ENCODE measurements at regions not wholly inside any gene's neighbourhood (a gene's known extent, or its start where the extent isn't known, plus 50 kb on each side); places are given as distances from the start of the nearest gene placed in this dataset.

- intact Hi-C loops (cut with micrococcal nuclease) = no loop called here
- Histone ChIP-seq H3K36me3 (ENCODE audit: control insufficient read depth in 1 of 2, insufficient read depth in 2 of 2, low read length in 2 of 2) (no peaks in the 10 kb centered on the region), H3K4me1 (ENCODE audit: control insufficient read depth in 1 of 2, insufficient read depth in 2 of 2, low read length in 2 of 2) (no peaks in the 10 kb centered on the region), H3K9me2 (ENCODE audit: insufficient read depth) (no peaks in the 10 kb centered on the region), H3K4me3 (replicated peaks in 1 of 2; ENCODE audit: low read depth in 1 of 2, low read length in 2 of 2) (no peak overlapping the region), H3K9me3 (ENCODE audit: control insufficient read depth in 1 of 2, insufficient read depth in 1 of 2, low read depth in 1 of 2, low read length in 2 of 2) (no peaks in the 10 kb centered on the region), H3K27ac (ENCODE audit: low read depth, low read length) (no peak overlapping the region), H4K20me1 (ENCODE audit: insufficient read depth) (no peaks in the 10 kb centered on the region), H2AFZ (ENCODE audit: low read depth, low read length, poor library complexity, severe bottlenecking) (no peak overlapping the region), H3K4me2 (ENCODE audit: low read length) (no peak overlapping the region), H3K79me2 (ENCODE audit: insufficient read depth, low read length) (no peaks in the 10 kb centered on the region), H3K9ac (ENCODE audit: low read length) (no peak overlapping the region), H3K27me3 (ENCODE audit: insufficient read depth, low read length) (no peaks in the 10 kb centered on the region)
- ChIA-PET POLR2A (no interaction called here), RAD21 (ENCODE audit: low non-redundant PET in 1 of 2, low total read pairs in 2 of 2, uncharacterized antibody in 2 of 2, unreplicated experiment in 2 of 2) (no interaction called here), CTCF (no interaction called here)
- BruUV-seq (replicated peaks) = no TSS peak
- no peak for TF ChIP-seq CEBPB (IDR thresholded peaks at IDR 0.05; ENCODE audit: low read depth)
- TF ChIP-seq MAX (IDR thresholded peaks at IDR 0.05) = no peak
- TF ChIP-seq SRF (IDR thresholded peaks at IDR 0.05; ENCODE audit: low read depth) = no peak
- no peak for TF ChIP-seq EZH2phosphoT487 (IDR thresholded peaks at IDR 0.05; ENCODE audit: borderline replicate concordance)
- no peak for TF ChIP-seq YY1 (IDR thresholded peaks at IDR 0.05; ENCODE audit: extremely low read depth, insufficient replicate concordance, low read depth, low read length)
- TF ChIP-seq EGR1 (IDR thresholded peaks at IDR 0.05; ENCODE audit: low read depth) = no peak
- no peak for TF ChIP-seq ELF1 (IDR thresholded peaks at IDR 0.05; ENCODE audit: borderline replicate concordance, low read depth)
- no peak for TF ChIP-seq TCF7L2 (IDR thresholded peaks at IDR 0.05; ENCODE audit: borderline replicate concordance, extremely low read depth, insufficient read depth, insufficient read length)
- TF ChIP-seq CTCF (IDR thresholded peaks at IDR 0.05 in 2 of 3, conservative IDR thresholded peaks at IDR 0.05 in 1 of 3; ENCODE audit: borderline replicate concordance in 1 of 3, insufficient read depth in 1 of 3, low read depth in 2 of 3, low read length in 2 of 3) = no peak
- no peak for TF ChIP-seq ZBTB33 (IDR thresholded peaks at IDR 0.05; ENCODE audit: extremely low read depth, insufficient replicate concordance, low read length)
- TF ChIP-seq RAD21 (IDR thresholded peaks at IDR 0.05; ENCODE audit: low read depth) = no peak
- TF ChIP-seq ZNF274 (IDR thresholded peaks at IDR 0.05; ENCODE audit: low read depth, low read length) = no peak
- TF ChIP-seq ZFX (IDR thresholded peaks at IDR 0.05) = no peak
- ATAC-seq (no peak), DNase-seq (ENCODE audit: low read depth, low spot score) (no peak)
Measured at GRCh38 chr4:156190615-156191014, 236.9 kb upstream of the CTSO start.

Data from HCT116 (cell line).